Stromal cell of bone marrow (primary cell): ENCODE measurements at regions not wholly inside any gene's neighbourhood (a gene's known extent, or its start where the extent isn't known, plus 50 kb on each side); places are given as distances from the start of the nearest gene placed in this dataset.
"Not testable (repeated sequence)": the region's sequence is repeated elsewhere in the genome, so short reads cannot be mapped to it uniquely, and the experiment has no call there.

Experiments used
- DNase-seq: peaks from one replicate; pipeline ENCODE4 v3.0.0-alpha.2; 2012; ENCODE audit warnings: low read depth

DNA sequence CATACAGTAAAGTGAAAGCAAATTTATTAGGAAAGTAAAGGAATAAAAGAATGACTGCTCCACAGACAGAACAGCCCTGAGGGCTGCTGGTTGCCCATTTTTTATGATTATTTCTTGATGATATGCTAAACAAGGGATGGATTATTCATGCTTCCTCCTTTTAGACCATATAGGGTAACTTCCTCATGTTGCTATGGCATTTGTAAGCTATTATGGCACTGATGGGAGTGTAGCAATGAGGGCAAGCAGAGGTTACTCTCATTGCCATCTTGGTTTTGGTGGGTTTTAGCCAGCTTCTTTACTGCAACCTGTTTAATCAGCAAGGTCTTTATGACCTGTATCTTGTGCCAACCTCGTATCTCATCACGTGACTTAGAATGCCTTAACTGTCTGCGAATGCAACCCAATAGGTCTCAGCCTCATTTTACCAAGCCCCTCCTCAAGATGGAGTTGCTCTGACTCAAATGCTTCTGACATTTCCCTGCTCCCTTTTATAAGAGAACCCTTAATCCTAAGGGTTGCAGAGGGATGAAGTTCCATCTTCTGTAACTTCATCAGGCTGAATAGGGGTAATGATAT is 280.1 kb upstream of the RGS17 start:
- DNase-seq, result no peak

DNA sequence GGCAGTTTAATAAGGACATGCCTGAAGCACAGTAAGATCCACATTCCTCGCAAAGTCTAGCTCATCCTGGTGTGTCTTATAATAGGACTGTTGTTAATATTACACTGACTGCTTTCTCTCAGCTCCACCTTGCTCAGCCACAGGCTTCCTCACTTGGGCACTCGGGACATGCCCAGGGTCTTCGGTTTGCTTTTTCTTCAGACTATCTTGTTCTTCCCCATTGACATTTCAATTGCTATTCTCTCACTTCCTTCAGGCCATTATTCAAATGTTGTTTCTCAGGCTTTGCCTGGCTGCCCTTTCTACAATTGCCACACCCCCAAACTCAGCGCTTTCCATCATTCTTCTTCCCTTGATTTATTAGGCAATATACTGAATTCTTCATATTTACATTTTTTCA is 274.8 kb upstream of the RGS17 start:
- DNase-seq, result no peak

DNA sequence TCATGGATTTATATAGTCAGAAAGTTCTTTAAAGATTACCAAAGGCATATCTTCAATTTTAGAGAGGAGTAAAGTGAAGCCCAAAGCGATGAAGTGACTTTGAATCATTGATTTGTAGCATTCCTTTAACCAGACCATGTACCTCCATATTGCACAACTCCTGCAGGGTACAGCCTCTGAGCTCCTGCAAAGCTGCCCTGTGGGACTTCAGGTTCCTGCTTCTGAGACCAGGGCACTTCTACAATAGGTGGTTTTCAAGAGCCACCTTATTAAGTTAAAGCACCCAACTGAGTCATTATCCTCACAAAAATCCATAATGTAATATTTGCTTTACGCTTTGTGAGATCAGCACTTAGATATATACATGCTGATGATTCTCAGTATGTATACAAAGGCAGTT is 270.7 kb upstream of the RGS17 start:
- DNase-seq, result no peak

DNA sequence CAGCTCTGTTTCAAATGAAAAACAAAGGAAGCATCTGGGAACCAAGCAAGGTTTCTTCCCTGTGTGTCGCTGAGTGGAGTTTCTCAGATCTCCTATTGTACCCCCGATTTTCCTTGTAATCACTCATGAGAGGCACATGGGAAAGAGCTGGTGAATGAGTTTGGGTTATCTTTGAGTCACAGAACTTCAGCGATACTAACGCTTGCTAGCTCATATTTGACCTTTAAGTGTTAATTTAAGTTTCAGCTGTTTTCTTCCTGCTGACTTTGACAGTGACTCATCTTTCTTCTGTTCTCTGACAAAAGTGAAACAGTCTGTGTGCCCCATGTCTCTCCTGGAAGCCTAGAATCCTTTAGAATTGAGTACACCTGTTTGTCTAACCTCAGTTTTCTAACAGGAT is 261.1 kb upstream of the RGS17 start:
- DNase-seq, result no peak

DNA sequence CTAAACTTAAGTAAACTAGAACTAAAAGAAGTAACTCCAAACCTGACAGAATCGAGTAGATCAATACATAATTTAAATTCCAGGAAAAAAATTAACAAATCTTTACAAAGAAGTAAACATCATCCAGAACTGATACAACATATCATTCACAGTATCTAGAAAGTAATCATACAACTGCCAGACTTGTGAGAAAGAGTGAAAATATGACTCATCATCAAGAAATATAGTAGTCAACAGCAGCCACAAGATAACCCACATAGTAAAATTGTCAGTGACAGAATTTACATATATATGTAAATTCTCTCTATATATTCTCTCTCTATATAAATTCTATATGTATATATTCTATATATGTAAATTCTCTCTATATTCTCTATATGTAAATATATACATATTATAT is 242.8 kb upstream of the RGS17 start:
- no peak for DNase-seq

DNA sequence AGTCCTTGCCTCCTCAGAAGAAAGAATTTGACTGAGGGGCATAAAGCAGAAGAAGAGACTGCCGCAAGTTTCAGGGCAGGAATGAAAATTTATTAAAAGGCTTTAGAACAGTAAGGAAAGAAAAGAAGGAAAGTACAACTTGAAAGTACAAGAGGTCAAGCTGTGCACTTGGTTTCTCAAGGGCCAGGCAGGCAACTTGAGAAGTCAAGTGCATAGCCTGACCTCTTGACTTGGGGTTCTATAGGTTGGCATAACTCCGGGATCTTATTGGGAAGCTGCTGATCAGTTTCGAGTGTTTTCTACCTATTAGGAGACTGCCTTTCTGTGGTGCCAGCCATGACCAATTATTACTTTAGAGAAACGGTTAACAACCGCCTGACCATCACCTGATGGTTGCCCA is 237.0 kb upstream of the RGS17 start:
- DNase-seq, result no peak

DNA sequence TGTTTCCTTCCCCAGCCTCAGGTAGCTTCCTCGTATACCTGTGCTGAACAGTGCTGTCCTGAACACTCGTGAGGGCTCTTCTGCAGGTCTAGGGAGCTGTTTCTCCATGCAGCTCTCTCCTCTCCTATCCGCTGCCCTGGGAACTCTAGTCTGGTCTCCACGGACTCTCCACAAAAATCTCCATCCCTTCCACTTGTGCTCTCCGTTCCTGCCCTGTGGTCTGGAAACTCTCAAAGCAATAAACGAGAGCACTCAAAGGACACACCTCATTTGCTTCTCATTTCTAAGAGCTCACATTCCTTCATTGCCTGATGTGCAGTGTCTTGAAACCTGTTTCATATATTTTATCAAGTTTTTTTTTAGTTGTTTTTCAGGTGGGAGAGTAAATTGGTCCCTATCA is 235.9 kb upstream of the RGS17 start:
- DNase-seq, result no peak

DNA sequence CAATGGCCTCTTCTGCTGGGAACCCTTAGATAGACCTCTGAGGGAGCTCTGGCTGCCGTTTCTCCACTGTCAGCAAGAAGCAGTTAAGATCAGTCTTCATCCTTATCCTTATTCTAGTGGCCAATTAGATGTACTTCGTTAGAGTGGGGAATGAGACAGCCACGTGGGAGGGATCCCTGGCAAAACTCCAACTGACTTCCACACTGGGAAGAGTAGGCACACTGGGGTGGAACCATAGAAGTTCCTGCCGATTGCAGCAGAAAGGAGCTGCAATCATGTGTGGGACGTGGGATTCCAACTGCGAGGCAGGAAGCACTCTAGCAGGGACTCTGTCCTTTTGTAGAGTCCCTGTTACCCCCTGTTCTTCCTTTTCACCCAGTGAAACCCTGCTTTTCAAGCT is 226.3 kb upstream of the RGS17 start:
- DNase-seq, result no peak

DNA sequence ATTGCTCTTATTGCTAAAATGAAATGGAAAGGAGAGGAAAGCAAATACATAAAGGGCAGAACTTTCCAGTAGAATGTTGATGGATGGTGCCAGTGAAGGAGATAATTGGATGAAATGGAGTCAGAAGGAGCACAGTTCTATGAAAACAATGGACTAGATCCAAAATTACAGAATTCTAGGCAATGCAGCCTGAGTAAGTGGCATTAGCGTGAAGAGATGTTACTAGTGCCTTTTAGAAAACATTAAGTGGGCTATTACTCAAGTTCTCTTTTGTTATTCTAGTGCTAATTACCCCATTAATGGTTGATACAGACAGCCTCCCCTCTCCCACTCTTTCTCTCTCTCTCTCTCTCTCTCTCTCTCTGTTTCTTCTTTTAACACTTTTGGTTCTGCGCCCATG is 209.5 kb upstream of the RGS17 start:
- no peak for DNase-seq

DNA sequence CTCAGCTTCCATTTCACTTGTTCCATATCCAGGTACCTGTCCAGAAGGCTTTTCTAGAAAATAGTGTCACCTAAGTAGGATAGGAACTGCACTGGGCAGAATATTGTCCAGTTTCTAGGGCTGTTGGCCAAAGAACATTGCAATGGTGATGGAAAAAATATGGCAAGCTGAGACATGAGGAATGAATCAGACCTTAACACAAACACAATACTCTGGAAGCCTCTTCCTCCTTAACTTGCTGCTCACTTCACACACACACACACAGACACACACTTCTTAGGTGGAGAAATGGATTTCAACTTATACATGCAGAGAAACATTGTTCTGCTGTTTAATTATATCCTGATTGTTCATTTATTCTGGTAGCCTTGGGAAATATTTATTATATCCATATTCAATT is 203.0 kb upstream of the RGS17 start:
- no peak for DNase-seq

DNA sequence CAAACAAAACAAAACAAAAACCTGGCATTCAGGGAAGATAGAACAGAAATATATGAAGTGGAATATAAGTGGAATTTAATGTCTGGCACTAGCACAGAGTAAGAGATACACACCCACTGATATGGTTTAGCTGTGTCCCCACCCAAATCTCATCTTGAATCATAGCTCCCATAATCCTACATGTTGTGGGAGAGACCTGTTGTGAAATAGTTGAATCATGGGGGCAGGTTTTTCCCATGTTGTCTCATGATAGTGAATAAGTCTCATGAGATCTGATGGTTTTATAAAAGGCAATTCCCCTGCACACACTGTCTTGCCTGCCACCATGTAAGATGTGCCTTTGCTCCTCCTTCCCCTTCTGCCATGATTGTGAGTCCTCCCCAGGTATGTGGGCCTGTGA is 200.1 kb upstream of the RGS17 start:
- not testable (repeated sequence) for DNase-seq

DNA sequence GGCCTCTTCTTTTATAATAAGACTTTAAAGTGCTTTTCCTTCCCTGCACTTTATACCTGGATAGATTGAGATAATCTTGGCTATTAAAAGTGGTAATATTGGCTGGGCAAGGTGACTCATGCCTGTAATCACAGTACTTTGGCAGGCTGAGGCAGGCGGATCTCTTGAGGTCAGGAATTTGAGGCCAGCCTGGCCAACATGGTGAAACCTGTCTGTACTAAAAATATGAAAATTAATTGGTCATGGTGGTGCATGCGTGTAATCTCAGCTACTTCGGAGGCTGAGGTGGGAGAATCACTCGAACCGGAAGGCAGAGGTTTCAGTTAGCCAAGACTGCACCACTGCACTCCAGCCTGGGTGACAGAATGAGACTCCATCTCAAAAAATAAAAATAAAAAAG is 197.1 kb upstream of the RGS17 start:
- DNase-seq, result no peak

DNA sequence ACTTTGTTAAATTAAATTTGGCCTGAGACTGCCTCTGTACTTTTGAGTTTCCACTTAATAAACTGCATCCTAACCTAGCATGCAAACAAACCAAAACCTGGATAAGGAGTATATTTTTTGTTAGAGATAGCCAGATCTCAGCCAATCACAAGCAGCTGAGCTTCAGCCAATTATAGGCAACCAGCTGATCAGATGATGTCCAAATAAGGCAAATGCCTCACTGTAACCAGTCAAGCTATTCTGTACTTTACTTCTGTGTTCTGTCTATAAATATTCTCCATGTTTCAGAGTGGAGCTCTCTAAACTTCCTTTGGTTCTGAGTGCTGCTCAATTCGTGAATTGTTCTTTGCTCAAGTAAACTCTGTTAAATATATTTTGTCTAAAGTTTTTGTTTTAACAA is 194.6 kb upstream of the RGS17 start:
- no peak for DNase-seq

DNA sequence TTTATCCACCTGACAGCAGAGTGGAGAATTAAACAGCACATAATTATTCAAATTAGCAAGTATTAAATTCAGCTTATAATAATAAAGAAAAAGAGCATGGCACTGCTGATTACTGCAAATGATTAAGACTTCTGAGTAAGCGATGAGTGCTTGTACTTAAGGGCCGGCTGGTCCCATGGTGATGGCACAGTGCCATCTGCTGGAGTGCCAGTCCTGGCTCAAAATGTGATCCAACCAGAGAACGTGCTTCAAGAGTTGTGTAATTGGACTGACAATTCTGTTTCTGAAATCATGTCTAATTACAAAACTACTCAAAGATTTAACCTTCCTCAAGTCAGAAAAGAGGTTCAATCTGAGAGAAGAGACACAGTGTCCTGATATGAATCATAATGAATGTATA is 181.6 kb upstream of the RGS17 start:
- peak; percentile 4 for DNase-seq

DNA sequence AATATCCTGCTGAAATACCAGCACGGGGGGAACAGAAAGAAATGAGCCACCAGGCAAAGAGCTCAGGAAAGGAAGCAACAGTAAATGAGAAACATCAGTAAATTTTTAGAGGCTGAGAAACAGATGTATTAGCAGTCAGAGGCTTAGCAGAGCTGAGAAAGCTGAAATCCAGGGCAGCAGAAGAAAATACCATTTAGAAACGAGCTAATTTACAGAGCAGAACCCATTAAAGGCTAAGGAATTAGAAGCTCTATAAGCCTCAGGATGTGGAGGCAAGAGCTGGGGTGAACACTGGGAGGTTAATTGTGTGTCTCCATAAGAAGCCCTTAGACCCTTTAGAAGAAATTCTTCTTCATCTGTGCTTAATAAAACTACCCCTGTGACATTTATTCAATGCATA is 178.6 kb upstream of the RGS17 start:
- DNase-seq, result no peak

DNA sequence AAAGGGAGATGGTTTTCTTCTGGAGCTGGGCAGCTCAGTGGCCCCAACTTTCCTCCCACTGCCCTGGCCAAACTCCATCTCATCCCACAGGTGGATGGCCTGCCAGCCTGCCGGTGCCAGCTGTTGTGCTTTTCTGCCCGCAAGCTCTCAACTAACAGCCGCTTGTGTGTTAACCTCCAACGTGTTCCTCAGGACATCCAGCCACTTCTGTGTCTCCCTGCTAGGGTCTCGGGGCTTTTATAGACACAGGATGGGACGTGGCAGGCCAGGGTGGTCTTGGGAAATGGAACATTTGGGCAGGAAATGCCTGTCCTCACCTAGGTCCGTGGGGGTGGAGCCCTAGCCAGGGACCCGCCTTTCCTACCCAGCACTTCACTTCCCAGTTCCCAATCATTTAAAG is 171.1 kb upstream of the RGS17 start:
- DNase-seq, result no peak

DNA sequence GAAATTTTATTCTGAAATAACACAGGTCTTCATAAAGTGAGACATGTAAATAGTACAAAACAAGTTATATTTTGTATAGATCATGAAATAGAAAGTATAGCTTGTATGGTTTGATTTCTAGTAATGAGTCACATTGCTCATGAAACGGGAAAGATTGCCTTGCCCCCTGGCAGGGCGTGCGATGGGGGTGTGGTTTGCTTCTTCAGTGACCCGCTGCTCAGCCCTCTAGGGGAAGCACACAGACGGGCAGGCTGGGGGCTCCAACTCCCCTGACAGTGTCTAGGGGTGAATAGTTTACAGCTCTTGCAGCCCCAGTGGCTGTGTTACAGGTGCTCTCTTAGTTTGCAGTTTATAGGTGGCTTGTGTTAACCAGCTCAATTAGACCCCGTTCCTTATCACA is 170.5 kb upstream of the RGS17 start:
- DNase-seq, result no peak

DNA sequence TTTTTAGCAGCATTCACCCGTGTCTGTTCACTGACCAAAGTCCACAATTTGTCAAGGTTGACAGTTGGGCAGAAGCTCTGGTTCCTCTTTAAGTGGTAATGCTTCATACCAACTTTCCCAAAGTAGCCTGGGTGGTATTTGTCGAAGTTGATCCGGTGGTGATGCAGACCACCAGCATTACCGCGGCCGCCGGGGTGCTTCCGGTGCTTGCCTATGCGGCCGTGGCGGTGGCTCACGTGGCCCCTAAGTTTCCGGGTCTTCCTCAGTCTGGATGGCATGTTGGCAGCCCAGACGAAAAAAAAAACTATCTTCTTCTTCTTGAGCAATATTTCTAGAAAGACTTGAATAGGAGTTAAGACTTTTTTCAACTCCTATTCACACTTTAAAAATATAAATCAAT is 151.4 kb upstream of the RGS17 start:
- DNase-seq, result not testable (repeated sequence)

DNA sequence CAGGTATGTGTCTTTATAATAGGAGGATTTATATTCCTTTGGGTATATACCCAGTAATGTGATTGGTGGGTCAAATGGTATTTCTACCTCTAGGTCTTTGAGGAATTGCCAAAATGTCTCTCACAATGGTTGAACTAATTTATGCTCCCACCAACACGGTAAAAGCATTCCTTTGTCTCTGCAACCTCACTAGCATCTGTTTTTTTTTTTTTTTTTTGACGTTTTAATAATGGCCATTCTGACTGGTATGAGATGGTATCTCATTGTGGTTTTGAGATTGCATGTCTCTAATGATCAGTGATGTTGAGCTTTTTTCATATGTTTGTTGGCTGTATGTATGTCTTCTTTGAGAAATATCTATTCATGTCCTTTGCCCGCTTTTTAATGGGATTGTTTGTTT is 144.9 kb upstream of the RGS17 start:
- DNase-seq, result no peak

DNA sequence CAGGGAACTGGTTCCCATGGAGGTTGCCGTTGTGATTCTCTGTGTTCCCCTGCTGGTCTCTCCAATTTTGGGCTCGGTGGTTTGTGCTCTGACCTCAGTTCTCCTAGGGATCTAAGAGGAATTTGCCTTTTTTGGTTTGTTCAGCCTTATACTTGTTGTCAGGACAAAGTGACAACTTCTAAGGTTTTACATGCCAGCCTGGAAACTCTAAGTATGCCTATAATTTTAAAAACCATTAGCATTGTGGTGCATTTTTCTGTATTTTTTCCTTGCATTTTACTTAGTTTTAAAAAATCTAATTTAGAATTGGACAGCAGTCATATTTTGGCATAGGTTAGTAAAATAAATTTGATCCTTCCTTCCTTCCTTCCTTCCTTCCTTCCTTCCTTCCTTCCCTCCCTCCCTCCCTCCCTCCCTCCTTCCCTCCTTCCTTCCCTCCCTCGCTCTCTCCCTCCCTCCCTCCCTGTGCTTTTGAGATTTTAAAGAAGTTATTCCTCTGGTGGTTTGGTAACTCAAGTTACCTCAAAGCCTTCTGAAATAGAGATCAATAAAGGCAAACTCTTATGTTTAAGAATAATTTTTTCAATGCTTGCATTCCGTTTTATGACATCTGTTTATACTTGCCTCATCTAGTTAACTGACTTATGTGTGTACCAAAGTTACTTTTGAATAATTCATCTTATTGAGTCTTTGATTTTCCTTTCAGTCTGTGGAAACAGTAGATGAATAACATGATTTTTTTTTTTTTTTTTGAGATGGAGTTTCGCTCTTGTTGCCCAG is 141.3 kb upstream of the RGS17 start:
- DNase-seq, result no peak

DNA sequence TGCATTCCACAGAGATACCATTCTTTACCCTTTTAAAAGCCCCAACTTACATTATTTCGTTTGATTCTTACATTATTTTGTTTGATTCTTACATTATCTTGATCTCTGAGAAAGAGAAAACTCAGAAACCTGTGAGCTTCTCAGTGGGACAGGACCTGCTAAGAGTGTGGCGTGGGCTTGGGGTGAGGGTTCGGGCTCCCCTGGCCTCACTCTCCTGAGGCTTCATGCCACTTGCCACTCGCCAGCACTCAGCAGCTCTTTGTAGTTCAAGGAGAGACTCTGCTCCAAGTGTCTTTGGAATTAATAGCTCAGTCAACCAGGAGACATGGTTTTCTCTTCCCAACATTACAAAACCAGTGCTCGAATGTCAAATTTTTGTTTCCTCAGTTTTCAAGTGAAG is 132.4 kb upstream of the RGS17 start:
- no peak for DNase-seq

DNA sequence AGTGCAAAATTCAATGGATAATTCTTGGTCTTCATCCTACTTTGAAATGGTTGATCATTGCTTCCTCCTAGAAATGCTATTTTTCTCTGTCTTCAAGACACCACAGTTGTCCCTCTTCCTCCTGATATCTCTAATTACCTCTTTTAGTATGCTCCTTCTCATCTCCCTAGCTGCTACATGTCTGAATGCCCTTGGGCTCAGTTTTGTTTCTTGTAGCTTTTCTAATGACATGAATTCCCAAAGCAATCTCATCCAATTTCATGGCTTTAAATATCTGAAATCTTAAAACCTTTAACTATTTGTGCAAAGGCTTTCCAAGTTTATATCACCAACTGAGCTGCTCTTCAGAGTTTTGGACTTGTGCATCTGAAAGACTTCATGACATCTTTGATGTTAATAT is 120.2 kb upstream of the RGS17 start:
- DNase-seq, result no peak

DNA sequence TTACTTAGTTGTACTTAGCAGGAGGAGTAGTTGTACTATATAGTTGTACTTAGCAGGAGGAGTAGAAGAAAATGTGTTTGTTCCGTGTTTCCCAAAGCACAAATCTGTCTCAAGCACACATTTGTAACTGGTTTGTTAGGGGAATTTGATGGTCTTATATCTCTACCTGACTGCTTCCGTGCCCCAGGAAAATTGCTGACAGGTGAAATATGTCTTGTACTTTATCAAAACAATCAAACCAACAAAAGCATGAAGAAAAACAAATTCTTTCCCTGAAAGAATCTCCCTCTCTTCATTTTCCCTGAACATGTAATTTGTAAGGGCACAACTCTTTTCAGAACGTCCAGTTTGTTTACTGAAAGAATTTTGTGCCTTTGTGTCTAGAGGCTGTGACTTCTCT is 106.6 kb upstream of the RGS17 start:
- no peak for DNase-seq

DNA sequence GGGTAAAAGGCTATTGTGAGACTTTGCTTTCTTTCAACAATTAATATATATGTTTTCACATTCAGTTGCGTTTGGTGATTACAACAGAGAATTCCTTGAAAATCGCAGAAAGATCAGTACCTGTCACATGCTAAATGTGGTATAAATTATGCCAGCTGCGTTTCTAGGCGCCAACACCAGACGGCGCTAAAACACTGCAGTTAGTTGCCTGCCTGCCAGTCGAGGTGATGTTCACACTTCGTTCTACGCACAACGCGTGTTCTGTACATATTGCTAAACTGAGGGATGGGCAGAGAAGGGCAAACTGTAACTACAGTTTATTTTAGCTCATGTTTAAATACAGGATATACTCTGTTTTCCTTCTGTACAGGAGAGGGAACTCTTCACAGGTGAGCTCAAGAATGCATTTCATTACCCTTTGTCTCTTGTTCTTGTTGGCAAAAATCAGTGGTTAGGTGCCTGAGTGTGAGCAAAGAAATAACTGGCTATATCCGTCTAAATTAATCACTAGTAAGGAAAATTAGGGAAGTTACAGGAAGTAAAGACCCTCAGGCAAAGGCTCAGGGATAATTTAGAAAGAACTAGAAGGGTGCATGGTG is 100.1 kb upstream of the RGS17 start:
- DNase-seq, result no peak
